Mucosa of stomach (tissue), 1 donor: ENCODE measurements at regions not wholly inside any gene's neighbourhood (a gene's known extent, or its start where the extent isn't known, plus 50 kb on each side); places are given as distances from the start of the nearest gene placed in this dataset.

Experiments
- H3K27me3 ChIP-seq: one replicate; pipeline ENCODE4 v1.7.0; 2013; ENCODE audit warnings: mild to moderate bottlenecking, low read length; ENCODE audit not compliant: control insufficient read depth, insufficient read depth
- H3K36me3 ChIP-seq: one replicate; pipeline ENCODE4 v1.7.0; 2013; ENCODE audit warnings: low read length; ENCODE audit not compliant: control insufficient read depth, insufficient read depth
- H3K4me1 ChIP-seq: one replicate; pipeline ENCODE4 v1.7.0; 2013; ENCODE audit warnings: mild to moderate bottlenecking, low read length; ENCODE audit not compliant: control insufficient read depth, insufficient read depth
- H3K4me3 ChIP-seq: one replicate; pipeline ENCODE4 v1.7.0; 2013; ENCODE audit warnings: low read length
- H3K9ac ChIP-seq: one replicate; pipeline ENCODE4 v1.7.0; 2013; ENCODE audit warnings: mild to moderate bottlenecking, low read length, moderate library complexity
- H3K9me3 ChIP-seq: one replicate; pipeline ENCODE4 v1.7.0; 2013; ENCODE audit warnings: mild to moderate bottlenecking, low read length, moderate library complexity; ENCODE audit not compliant: control insufficient read depth
- donor health status: Pancreatic carcinoma.

DNA sequence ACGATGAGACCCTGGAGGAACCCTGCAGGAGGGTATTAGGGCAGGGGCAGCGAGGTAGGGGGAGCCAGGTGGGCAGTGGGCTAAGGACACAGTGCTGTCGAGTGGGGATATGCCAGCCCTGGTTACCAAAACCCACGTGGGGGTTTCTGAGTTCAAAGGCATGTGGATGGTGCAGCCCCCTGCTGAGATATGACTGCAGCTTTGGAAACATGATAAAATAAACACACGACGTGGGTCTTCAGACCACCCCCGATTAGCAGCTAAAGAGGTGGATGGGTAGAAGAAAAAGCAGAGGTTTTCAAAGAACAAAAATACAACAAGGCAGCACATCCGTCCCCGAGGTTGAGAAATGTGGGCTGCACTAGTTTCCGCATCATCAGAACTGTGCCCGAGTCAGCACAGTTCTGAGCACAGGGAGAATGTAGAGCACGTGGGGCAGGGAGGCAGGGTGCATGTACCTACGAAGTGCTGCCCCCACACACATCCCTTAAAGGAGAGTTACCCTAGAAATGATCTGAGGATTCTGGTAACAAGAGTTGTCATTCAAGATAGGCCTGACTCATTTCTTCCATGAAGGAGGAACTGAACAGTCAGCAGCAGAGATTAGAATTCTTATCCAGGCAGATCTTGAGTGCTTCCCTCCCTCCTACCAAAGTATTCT is 121.3 kb downstream of the RPLP1 start:
- Histone ChIP-seq H3K36me3 (no peaks in the 10 kb centered on the region), H3K9me3 (no peaks in the 10 kb centered on the region), H3K4me3 (no peak overlapping the region), H3K4me1 (peaks cover 38% of the 10 kb centered on the region), H3K27me3 (no peaks in the 10 kb centered on the region), H3K9ac (no peak overlapping the region)

DNA sequence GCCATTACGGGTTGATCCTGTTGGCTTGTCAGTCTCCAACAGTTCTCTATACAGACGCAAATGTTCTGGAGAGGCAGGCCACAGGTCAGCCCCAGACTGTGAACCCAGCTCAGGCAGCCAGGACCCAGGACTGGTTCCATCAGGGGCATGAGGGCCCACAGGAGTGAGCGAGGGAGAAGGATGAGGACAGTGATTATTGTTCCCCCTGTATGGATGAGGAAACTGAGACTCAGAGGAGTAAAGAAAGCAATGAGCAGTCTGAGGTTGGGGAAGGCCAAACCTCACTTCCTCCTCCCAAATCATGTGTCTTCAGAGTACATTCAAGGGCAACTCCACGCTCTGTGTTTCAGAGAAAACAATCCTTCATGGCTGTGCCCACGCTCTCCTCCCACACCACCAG is 121.9 kb downstream of the RPLP1 start:
- H3K27me3 ChIP-seq = no peaks in the 10 kb centered on the region
- no peaks in the 10 kb centered on the region for H3K9me3 ChIP-seq
- peaks cover 43% of the 10 kb centered on the region for H3K4me1 ChIP-seq
- no peaks in the 10 kb centered on the region for H3K36me3 ChIP-seq
- H3K9ac ChIP-seq = no peak overlapping the region
- no peak overlapping the region for H3K4me3 ChIP-seq

GRCh38 chr15:69575387-69575786 is 122.8 kb downstream of the RPLP1 start:
- Histone ChIP-seq H3K4me1 (peaks cover 51% of the 10 kb centered on the region), H3K9me3 (no peaks in the 10 kb centered on the region), H3K9ac (no peak overlapping the region), H3K36me3 (no peaks in the 10 kb centered on the region), H3K4me3 (no peak overlapping the region), H3K27me3 (no peaks in the 10 kb centered on the region)

GRCh38 chr15:69576035-69576526 is 123.5 kb downstream of the RPLP1 start:
- no peak overlapping the region for H3K9ac ChIP-seq
- no peaks in the 10 kb centered on the region for H3K9me3 ChIP-seq
- no peaks in the 10 kb centered on the region for H3K27me3 ChIP-seq
- no peak overlapping the region for H3K4me3 ChIP-seq
- peaks cover 51% of the 10 kb centered on the region for H3K4me1 ChIP-seq
- H3K36me3 ChIP-seq = no peaks in the 10 kb centered on the region

- H3K36me3 ChIP-seq = no peaks in the 10 kb centered on the region
- H3K27me3 ChIP-seq = no peaks in the 10 kb centered on the region
- no peak overlapping the region for H3K4me3 ChIP-seq
- H3K9me3 ChIP-seq = no peaks in the 10 kb centered on the region
- peaks cover 51% of the 10 kb centered on the region for H3K4me1 ChIP-seq
- no peak overlapping the region for H3K9ac ChIP-seq
Measured at GRCh38 chr15:69576948-69577351, 124.3 kb downstream of the RPLP1 start.

- H3K27me3 ChIP-seq = no peaks in the 10 kb centered on the region
- H3K36me3 ChIP-seq = no peaks in the 10 kb centered on the region
- no peaks in the 10 kb centered on the region for H3K9me3 ChIP-seq
- H3K4me1 ChIP-seq = peaks cover 49% of the 10 kb centered on the region
- no peak overlapping the region for H3K9ac ChIP-seq
- H3K4me3 ChIP-seq = no peak overlapping the region
Measured at GRCh38 chr15:69577397-69577796, 124.8 kb downstream of the RPLP1 start.

GRCh38 chr15:69578252-69578651 is 125.6 kb downstream of the RPLP1 start:
- Histone ChIP-seq H3K36me3 (no peaks in the 10 kb centered on the region), H3K9me3 (no peaks in the 10 kb centered on the region), H3K9ac (no peak overlapping the region), H3K4me3 (no peak overlapping the region), H3K4me1 (peaks cover 44% of the 10 kb centered on the region), H3K27me3 (no peaks in the 10 kb centered on the region)

GRCh38 chr15:69578787-69579583 is 126.4 kb downstream of the RPLP1 start:
- Histone ChIP-seq H3K9me3 (no peaks in the 10 kb centered on the region), H3K27me3 (no peaks in the 10 kb centered on the region), H3K36me3 (no peaks in the 10 kb centered on the region), H3K4me1 (peaks cover 44% of the 10 kb centered on the region), H3K4me3 (no peak overlapping the region), H3K9ac (no peak overlapping the region)

- no peaks in the 10 kb centered on the region for H3K9me3 ChIP-seq
- no peak overlapping the region for H3K4me3 ChIP-seq
- no peaks in the 10 kb centered on the region for H3K27me3 ChIP-seq
- H3K4me1 ChIP-seq = peaks cover 44% of the 10 kb centered on the region
- no peak overlapping the region for H3K9ac ChIP-seq
- no peaks in the 10 kb centered on the region for H3K36me3 ChIP-seq
Measured at GRCh38 chr15:69579950-69580618, 127.5 kb downstream of the RPLP1 start.

DNA sequence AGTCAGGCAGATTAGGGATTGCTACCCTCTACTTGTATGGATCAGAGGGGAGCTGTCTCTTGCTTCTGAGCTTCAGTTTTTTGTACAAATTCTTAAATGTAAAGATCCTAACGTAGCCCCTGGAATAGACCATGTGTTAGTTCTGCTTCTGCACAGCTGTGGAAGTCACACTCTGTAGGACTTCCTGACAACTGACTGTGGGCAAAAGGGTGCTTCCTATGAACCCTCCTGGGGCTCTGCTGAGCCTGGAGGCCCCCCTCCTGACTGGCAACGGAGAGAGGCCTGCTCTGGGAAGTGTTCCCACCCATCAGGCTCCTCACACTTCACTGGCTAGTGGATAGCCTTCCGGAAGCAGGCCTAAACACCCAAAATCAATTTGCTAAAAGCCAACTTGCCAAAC is 131.0 kb downstream of the RPLP1 start:
- Histone ChIP-seq H3K9me3 (no peaks in the 10 kb centered on the region), H3K27me3 (no peaks in the 10 kb centered on the region), H3K36me3 (no peaks in the 10 kb centered on the region), H3K4me1 (peaks cover 17% of the 10 kb centered on the region), H3K4me3 (no peak overlapping the region), H3K9ac (no peak overlapping the region)

- H3K27me3 ChIP-seq = no peaks in the 10 kb centered on the region
- no peaks in the 10 kb centered on the region for H3K36me3 ChIP-seq
- H3K9me3 ChIP-seq = no peaks in the 10 kb centered on the region
Measured at GRCh38 chr15:69585937-69586336, 133.3 kb downstream of the RPLP1 start.

DNA sequence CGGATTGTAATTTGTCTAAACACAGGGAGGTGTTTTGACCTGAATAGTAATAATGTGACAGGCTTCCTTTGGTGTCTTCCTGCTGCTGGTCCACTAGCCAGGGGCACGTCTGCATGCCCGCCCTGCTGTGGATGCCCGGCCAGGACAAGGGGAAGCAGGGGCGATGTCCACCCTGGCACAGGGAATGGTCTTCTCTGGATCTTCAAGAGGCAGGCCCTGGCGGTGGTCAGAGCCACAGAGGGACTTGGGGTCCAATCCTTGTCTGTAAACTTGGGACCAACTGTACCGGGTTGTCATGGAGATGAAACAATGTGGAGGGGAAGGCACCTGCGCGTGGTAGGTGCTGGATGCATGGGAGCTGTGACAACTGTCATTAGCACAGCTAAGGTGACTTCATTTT is 134.1 kb downstream of the RPLP1 start:
- Histone ChIP-seq H3K27me3 (no peaks in the 10 kb centered on the region), H3K4me1 (peaks cover 11% of the 10 kb centered on the region), H3K9me3 (no peaks in the 10 kb centered on the region), H3K9ac (no peak overlapping the region), H3K36me3 (no peaks in the 10 kb centered on the region), H3K4me3 (no peak overlapping the region)

More at GRCh38 chr15:69585937-69586336, 133.3 kb downstream of the RPLP1 start:
- Histone ChIP-seq H3K4me1 (peaks cover 4% of the 10 kb centered on the region), H3K4me3 (no peak overlapping the region), H3K9ac (no peak overlapping the region)
